SK-N-SH treated with all-trans-retinoic acid at 6 μM for 48 hours (cell line): ENCODE measurements at regions not wholly inside any gene's neighbourhood (a gene's known extent, or its start where the extent isn't known, plus 50 kb on each side); places are given as distances from the start of the nearest gene placed in this dataset.

Source experiments
- BACH2 ChIP-seq: fragments of 250-450 bp; sonication (Bioruptor Pico); IDR thresholded peaks from 2 replicates; pipeline ENCODE4 v1.9.0; 2021; ENCODE audit warnings: mild to moderate bottlenecking, borderline replicate concordance
- CSRNP3 ChIP-seq: fragments of 250-450 bp; sonication (Bioruptor Pico); IDR thresholded peaks from 2 replicates; pipeline ENCODE4 v1.5.1; 2021; ENCODE audit warnings: mild to moderate bottlenecking, moderate library complexity
- GLIS3 ChIP-seq: fragments of 250-450 bp; sonication (Bioruptor Pico); IDR thresholded peaks from 2 replicates; pipeline ENCODE4 v1.5.0; 2020; ENCODE audit warnings: mild to moderate bottlenecking, moderate library complexity
- PATZ1 ChIP-seq: fragments of 250-450 bp; sonication (Bioruptor Pico); IDR thresholded peaks from 2 replicates; pipeline ENCODE4 v1.8.0; 2020; ENCODE audit warnings: mild to moderate bottlenecking, moderate library complexity, borderline replicate concordance
- PPARA ChIP-seq: fragments of 250-450 bp; sonication (Bioruptor Pico); IDR thresholded peaks from 2 replicates; pipeline ENCODE4 v1.5.0; 2020; ENCODE audit warnings: mild to moderate bottlenecking, borderline replicate concordance
- RARB ChIP-seq: fragments of 250-450 bp; sonication (Bioruptor Pico); IDR thresholded peaks from 2 replicates; pipeline ENCODE4 v1.8.0; 2021; ENCODE audit warnings: mild to moderate bottlenecking, moderate library complexity
- ZNF565 ChIP-seq: fragments of 450-650 bp; formaldehyde crosslinking; conservative IDR thresholded peaks from 2 replicates; pipeline ENCODE4 v1.5.0; 2020; ENCODE audit warnings: low read depth, mild to moderate bottlenecking, moderate library complexity
- ZNF70 ChIP-seq: fragments of 450-650 bp; formaldehyde crosslinking; IDR thresholded peaks from 2 replicates; pipeline ENCODE4 v1.5.0; 2020; ENCODE audit warnings: mild to moderate bottlenecking, moderate library complexity
- ZNF8 ChIP-seq: fragments of 450-650 bp; formaldehyde crosslinking; IDR thresholded peaks from 2 replicates; pipeline ENCODE4 v1.5.0; 2020; ENCODE audit warnings: mild to moderate bottlenecking, moderate library complexity

GRCh38 chr6:139468178-139468819 is 93.9 kb upstream of the CITED2 start:
- TF ChIP-seq PATZ1 (CRISPR knock-in tag) (no peak), BACH2 (CRISPR knock-in tag) (no peak), PPARA (no peak), CSRNP3 (CRISPR knock-in tag) (no peak), ZNF70 (CRISPR knock-in tag) (no peak), GLIS3 (no peak), ZNF8 (CRISPR knock-in tag) (no peak), ZNF565 (CRISPR knock-in tag) (no peak), RARB (CRISPR knock-in tag) (no peak)
